SK-N-MC (cell line): ENCODE measurements at regions not wholly inside any gene's neighbourhood (a gene's known extent, or its start where the extent isn't known, plus 50 kb on each side); places are given as distances from the start of the nearest gene placed in this dataset.

ENCODE experiments used
- DNase-seq: peaks from one replicate; pipeline ENCODE4 v3.0.0-alpha.2; 2011; ENCODE audit warnings: low read depth, low spot score
- H3K27ac ChIP-seq: fragments of 200-600 bp; sonication (generic); 2 replicates; pipeline ENCODE4 v1.5.1; 2016; ENCODE audit warnings: mixed run types
- H3K36me3 ChIP-seq: fragments of 200-600 bp; sonication (generic); 2 replicates; pipeline ENCODE4 v1.6.1; 2017; ENCODE audit warnings: antibody characterized with exemption, low read length, mixed read lengths; ENCODE audit not compliant: insufficient read depth
- H3K4me3 ChIP-seq: fragments of 200-600 bp; sonication (generic); 2 replicates; pipeline ENCODE4 v1.5.1; 2016
- H3K9ac ChIP-seq: fragments of 200-600 bp; sonication (generic); 2 replicates; pipeline ENCODE4 v1.8.0; 2017; ENCODE audit warnings: mixed run types, mixed read lengths; ENCODE audit not compliant: insufficient read length
- H3K9me3 ChIP-seq: fragments of 200-600 bp; sonication (generic); 2 replicates; pipeline ENCODE4 v1.6.1; 2017; ENCODE audit warnings: low read depth, mild to moderate bottlenecking, antibody characterized with exemption, low read length, moderate library complexity, mixed read lengths
- EZH2 ChIP-seq: fragments of 200-600 bp; sonication (generic); IDR thresholded peaks from one replicate; pipeline ENCODE4 v1.6.1; 2017; ENCODE audit warnings: antibody characterized with exemption
- FOXP2 ChIP-seq: optimal IDR thresholded peaks from 2 replicates; pipeline ENCODE3; 2011; ENCODE audit warnings: mild to moderate bottlenecking, moderate library complexity; ENCODE audit not compliant: insufficient read depth; ENCODE audit errors: extremely low read length, control extremely low read depth
- POLR2AphosphoS5 ChIP-seq: IDR thresholded peaks from 2 replicates; pipeline ENCODE4 v1.6.1; 2012; ENCODE audit warnings: mild to moderate bottlenecking, low read depth, low read length, borderline replicate concordance

DNA sequence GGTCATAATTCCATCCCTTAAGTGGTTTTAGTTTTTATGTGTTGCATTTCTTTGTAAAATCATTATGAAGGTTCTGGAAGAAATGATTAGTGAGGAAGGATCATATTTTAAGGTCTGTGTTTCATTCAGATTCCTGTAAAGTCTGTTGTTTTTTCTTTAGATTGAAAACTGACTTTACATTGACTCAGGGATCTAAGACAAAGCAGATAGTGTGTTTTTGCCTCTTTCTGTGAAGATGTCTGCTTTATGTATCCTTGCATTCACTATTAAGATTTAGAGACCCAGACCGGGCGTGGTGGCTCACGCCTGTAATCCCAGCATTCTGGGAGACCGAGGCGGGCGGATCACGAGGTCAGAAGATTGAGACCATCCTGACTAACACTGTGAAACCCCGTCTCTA, 225.7 kb downstream of the SAMD5 start:
- TF ChIP-seq FOXP2 = no peak
- TF ChIP-seq EZH2 = no peak
- no peak for TF ChIP-seq POLR2AphosphoS5
- Histone ChIP-seq H3K4me3 (no peak overlapping the region), H3K36me3 (no peaks in the 10 kb centered on the region), H3K27ac (no peak overlapping the region), H3K9me3 (no peaks in the 10 kb centered on the region), H3K9ac (no peak overlapping the region)
- DNase-seq = no peak

- Histone ChIP-seq H3K27ac (no peak overlapping the region), H3K4me3 (no peak overlapping the region), H3K9me3 (no peaks in the 10 kb centered on the region), H3K36me3 (no peaks in the 10 kb centered on the region), H3K9ac (no peak overlapping the region)
- TF ChIP-seq POLR2AphosphoS5 (no peak), EZH2 (no peak), FOXP2 (no peak)
- no peak for DNase-seq
These were observed 227.4 kb downstream of the SAMD5 start for GRCh38 chr6:147735924-147736323.

DNA sequence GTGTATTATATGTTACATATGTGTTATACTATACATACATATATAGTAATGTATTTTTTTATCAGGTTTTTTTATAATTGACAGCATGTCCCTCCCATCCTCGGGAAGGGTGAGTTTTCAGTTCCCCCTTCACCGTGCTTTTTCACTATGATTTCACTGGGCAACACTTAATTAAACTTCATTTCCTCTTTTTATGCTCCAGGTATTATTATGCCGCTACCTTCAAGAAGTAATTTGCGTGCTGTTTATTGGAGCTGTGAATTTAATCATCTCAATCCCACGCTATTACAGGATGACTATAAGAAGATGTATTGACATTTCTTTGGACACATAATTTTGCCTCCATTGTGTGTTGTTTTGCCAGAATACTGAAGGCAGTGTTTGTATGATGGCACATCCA, 228.6 kb downstream of the SAMD5 start:
- no peak overlapping the region for H3K4me3 ChIP-seq
- H3K27ac ChIP-seq = no peak overlapping the region
- H3K9ac ChIP-seq = no peak overlapping the region
- no peak for TF ChIP-seq FOXP2
- DNase-seq = no peak
- no peaks in the 10 kb centered on the region for H3K9me3 ChIP-seq
- no peaks in the 10 kb centered on the region for H3K36me3 ChIP-seq

DNA sequence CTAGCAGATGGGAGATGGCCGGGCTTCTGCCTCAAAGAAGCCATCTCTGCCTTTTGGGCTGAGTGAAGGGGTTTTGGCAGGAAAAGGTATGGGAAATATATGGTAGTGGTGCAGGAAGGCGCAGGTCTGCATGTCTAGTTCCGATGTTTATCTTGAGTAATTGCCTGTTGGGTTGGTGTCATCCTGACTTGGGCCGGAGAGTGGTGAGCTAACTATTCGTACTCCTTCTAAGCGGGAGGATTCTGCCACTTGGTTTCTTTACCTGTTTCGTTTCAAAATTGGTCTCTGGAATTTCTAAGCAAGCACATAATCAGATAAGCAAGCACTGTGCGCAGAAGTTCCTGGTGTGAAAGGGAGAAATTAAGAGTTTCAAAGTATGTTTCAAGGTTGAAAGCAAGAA, 229.6 kb downstream of the SAMD5 start:
- H3K9ac ChIP-seq = no peak overlapping the region
- no peaks in the 10 kb centered on the region for H3K36me3 ChIP-seq
- H3K4me3 ChIP-seq = no peak overlapping the region
- 0 out of 2 replicates have a peak overlapping the region, but pooled peaks have one; percentile 2 for H3K27ac ChIP-seq
- TF ChIP-seq POLR2AphosphoS5 = no peak
- TF ChIP-seq EZH2 = no peak
- no peak for TF ChIP-seq FOXP2
- H3K9me3 ChIP-seq = no peaks in the 10 kb centered on the region
- DNase-seq = no peak

DNA sequence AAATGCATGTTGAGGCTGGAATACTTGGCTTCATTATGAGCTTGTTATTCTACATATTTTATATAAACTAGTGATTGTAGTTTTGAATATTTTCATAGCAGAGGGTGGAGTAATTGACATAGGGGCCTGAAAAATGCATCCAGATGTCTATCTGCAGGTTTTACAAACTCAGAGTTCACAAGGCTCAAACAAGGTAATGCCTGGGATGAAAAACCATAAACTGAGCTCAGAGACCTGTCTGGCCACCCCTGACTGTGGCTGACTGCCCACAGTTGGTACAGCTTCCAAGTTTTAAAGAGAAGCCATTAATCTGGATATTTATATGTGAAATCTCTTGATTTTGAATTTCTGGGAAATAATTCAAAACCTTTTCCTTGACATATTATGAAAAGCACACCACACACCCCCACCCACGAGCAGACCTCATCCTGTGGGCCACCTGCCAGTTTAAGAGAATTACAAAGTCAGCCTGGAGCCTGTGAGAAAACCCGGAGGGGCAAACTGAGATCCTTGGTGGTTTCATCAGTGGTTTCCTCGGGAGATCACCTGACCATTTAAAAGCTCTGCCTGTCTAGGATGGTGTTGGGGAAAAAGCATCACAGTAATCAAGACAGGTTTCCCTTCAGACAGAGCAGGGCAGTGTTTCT, 230.1 kb downstream of the SAMD5 start:
- no peak overlapping the region for H3K9ac ChIP-seq
- 0 out of 2 replicates have a peak overlapping the region, but pooled peaks have one; percentile 2 for H3K27ac ChIP-seq
- DNase-seq = no peak
- H3K36me3 ChIP-seq = no peaks in the 10 kb centered on the region
- H3K9me3 ChIP-seq = no peaks in the 10 kb centered on the region
- H3K4me3 ChIP-seq = 0 out of 2 replicates have a peak overlapping the region, but pooled peaks have one; percentile 7
- TF ChIP-seq POLR2AphosphoS5 (no peak), EZH2 (no peak), FOXP2 (no peak)

DNA sequence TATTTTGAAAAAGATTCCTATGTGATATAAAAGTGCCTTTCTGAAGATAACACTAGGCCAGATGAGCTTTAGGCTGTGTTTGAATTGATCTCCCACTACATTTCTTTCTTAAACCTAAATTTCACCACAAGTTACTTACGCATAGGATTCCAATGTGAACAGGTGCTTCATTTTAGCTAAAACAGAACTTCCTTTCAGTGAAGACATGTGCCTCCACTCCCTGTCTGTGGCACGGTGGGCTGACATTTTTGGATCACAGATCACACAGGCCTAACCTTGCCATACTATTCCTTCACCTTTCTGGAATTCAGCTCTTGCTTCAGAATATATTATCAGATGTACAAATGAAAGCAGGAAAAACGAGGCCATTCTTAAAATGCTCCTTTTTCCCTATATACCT, 231.8 kb downstream of the SAMD5 start:
- TF ChIP-seq FOXP2 (no peak), EZH2 (no peak), POLR2AphosphoS5 (no peak)
- Histone ChIP-seq H3K27ac (no peak overlapping the region), H3K36me3 (no peaks in the 10 kb centered on the region), H3K9me3 (no peaks in the 10 kb centered on the region), H3K4me3 (no peak overlapping the region), H3K9ac (no peak overlapping the region)
- DNase-seq = no peak

- H3K36me3 ChIP-seq = no peaks in the 10 kb centered on the region
- no peak overlapping the region for H3K9ac ChIP-seq
- H3K27ac ChIP-seq = no peak overlapping the region
- no peak for DNase-seq
- no peak for TF ChIP-seq EZH2
- TF ChIP-seq FOXP2 = no peak
- TF ChIP-seq POLR2AphosphoS5 = no peak
- no peaks in the 10 kb centered on the region for H3K9me3 ChIP-seq
- H3K4me3 ChIP-seq = no peak overlapping the region
These were observed 232.4 kb downstream of the SAMD5 start for GRCh38 chr6:147740916-147741315.

GRCh38 chr6:147741389-147741788, 232.9 kb downstream of the SAMD5 start:
- Histone ChIP-seq H3K4me3 (no peak overlapping the region), H3K9ac (no peak overlapping the region), H3K27ac (no peak overlapping the region), H3K36me3 (no peaks in the 10 kb centered on the region), H3K9me3 (no peaks in the 10 kb centered on the region)
- TF ChIP-seq FOXP2 (no peak), POLR2AphosphoS5 (no peak), EZH2 (no peak)
- DNase-seq = no peak

- H3K9ac ChIP-seq = no peak overlapping the region
- no peak for DNase-seq
- no peak for TF ChIP-seq POLR2AphosphoS5
- no peak for TF ChIP-seq EZH2
- no peak for TF ChIP-seq FOXP2
- H3K9me3 ChIP-seq = no peaks in the 10 kb centered on the region
- no peak overlapping the region for H3K4me3 ChIP-seq
- H3K27ac ChIP-seq = no peak overlapping the region
- H3K36me3 ChIP-seq = no peaks in the 10 kb centered on the region
These were observed 233.9 kb downstream of the SAMD5 start for GRCh38 chr6:147742440-147742839.
